ENCODE measurements at regions not wholly inside any gene's neighbourhood (a gene's known extent, or its start where the extent isn't known, plus 50 kb on each side); places are given as distances from the start of the nearest gene placed in this dataset.
A peak's percentile ranks its signal among the peaks of the same experiment; 100 is the strongest.
"Not testable (repeated sequence)": the region's sequence is repeated elsewhere in the genome, so short reads cannot be mapped to it uniquely, and the experiment has no call there.

GRCh38 chr12:71311611-71312010 is 128.0 kb upstream of the LGR5 start:
- H3K4me1 ChIP-seq (replicated peaks in 1 of 2; ENCODE audit: control insufficient read depth in 2 of 2, insufficient read depth in 2 of 2, low read length in 2 of 2); H2AFZ ChIP-seq (ENCODE audit: low read depth, low read length); H4K20me1 ChIP-seq (replicated peaks; ENCODE audit: control insufficient read depth, insufficient read depth, low read length); FAIRE-seq; H3K4me3 ChIP-seq; POLR2A ChIA-PET; H3K4me2 ChIP-seq (ENCODE audit: insufficient read depth, low read length); H3K9me1 ChIP-seq (ENCODE audit: control insufficient read depth, insufficient read depth, low read length); intact Hi-C loops (cut with micrococcal nuclease); CTCF ChIA-PET (ENCODE audit: low intra/inter-chr PET ratio); H3K27ac ChIP-seq (ENCODE audit: extremely low read depth, low read depth, low read length); H3K36me3 ChIP-seq (ENCODE audit: control insufficient read depth, insufficient read depth, low read length); H3K9ac ChIP-seq (ENCODE audit: insufficient read depth in 1 of 2, low read depth in 2 of 2, low read length in 2 of 2); in situ Hi-C loops (cut with MboI); DNase-seq (ENCODE audit: extremely low read depth in 1 of 4, low spot score in 3 of 4); H3K79me2 ChIP-seq (ENCODE audit: control insufficient read depth, insufficient read depth, low read length); H3K9me3 ChIP-seq (replicated peaks; ENCODE audit: control insufficient read depth, insufficient read depth, low read depth, low read length); BruUV-seq (replicated peaks); ATAC-seq; H3K27me3 ChIP-seq (ENCODE audit: control insufficient read depth in 2 of 2, insufficient read depth in 2 of 2, low read length in 2 of 2): not testable (repeated sequence)
- TF ChIP-seq ZNF146 (CRISPR knock-in tag; IDR thresholded peaks at IDR 0.05; ENCODE audit: unreplicated experiment) (peak; percentile 72), BCOR (IDR thresholded peaks at IDR 0.05) (peak; percentile 50; the same call in 1 of the 2 replicates), RBM25 (IDR thresholded peaks at IDR 0.05; ENCODE audit: low read depth, low read length, severe bottlenecking) (peak; percentile 17), KDM1A (IDR thresholded peaks at IDR 0.05) (0 out of 4 replicates have a peak, but pooled peaks of 1 of the 2 experiments have one; percentile 13)
- 53% methylated on average over 3 of the region's 4 CpGs for WGBS (ENCODE audit: insufficient coverage, low coverage, missing lambda C conversion rate)

- TF ChIP-seq MAFG (tag; conservative IDR thresholded peaks at IDR 0.05) (0 out of 2 replicates have a peak, but pooled peaks have one; percentile 12), HDAC1 (IDR thresholded peaks at IDR 0.05) (no peak), STAT5A (IDR thresholded peaks at IDR 0.05; ENCODE audit: borderline replicate concordance, low read length) (no peak), C11orf30 (IDR thresholded peaks at IDR 0.05; ENCODE audit: low read depth) (peak; percentile 54; the same call in 1 of the 2 replicates), ZNF316 (IDR thresholded peaks at IDR 0.05) (peak; percentile 59), EHMT2 (IDR thresholded peaks at IDR 0.05) (no peak), RFX7 (CRISPR knock-in tag; IDR thresholded peaks at IDR 0.05) (no peak)
- CTCF ChIA-PET (ENCODE audit: low intra/inter-chr PET ratio): no interaction called here
- no peak for ATAC-seq
- POLR2A ChIA-PET: no interaction called here
- no peak overlapping the region for H3K4me2 ChIP-seq (ENCODE audit: insufficient read depth, low read length)
- intact Hi-C loops (cut with micrococcal nuclease): no loop called here
- no peaks in the 10 kb centered on the region for H4K20me1 ChIP-seq (replicated peaks; ENCODE audit: control insufficient read depth, insufficient read depth, low read length)
- in situ Hi-C loops (cut with MboI): no loop called here
- FAIRE-seq: no peak
- no peak overlapping the region for H2AFZ ChIP-seq (ENCODE audit: low read depth, low read length)
- no peaks in the 10 kb centered on the region for H3K27me3 ChIP-seq (ENCODE audit: control insufficient read depth in 2 of 2, insufficient read depth in 2 of 2, low read length in 2 of 2)
- no peak for DNase-seq (ENCODE audit: extremely low read depth in 1 of 4, low spot score in 3 of 4)
- H3K9me3 ChIP-seq (replicated peaks; ENCODE audit: control insufficient read depth, insufficient read depth, low read depth, low read length): no peaks in the 10 kb centered on the region; the same call in 1 of the 2 replicates
- no peak overlapping the region for H3K27ac ChIP-seq (ENCODE audit: extremely low read depth, low read depth, low read length)
- no TSS peak for BruUV-seq (replicated peaks)
- H3K79me2 ChIP-seq (ENCODE audit: control insufficient read depth, insufficient read depth, low read length): no peaks in the 10 kb centered on the region
- H3K9ac ChIP-seq (ENCODE audit: insufficient read depth in 1 of 2, low read depth in 2 of 2, low read length in 2 of 2): no peak overlapping the region
- no peaks in the 10 kb centered on the region for H3K36me3 ChIP-seq (ENCODE audit: control insufficient read depth, insufficient read depth, low read length)
- H3K4me1 ChIP-seq (replicated peaks in 1 of 2; ENCODE audit: control insufficient read depth in 2 of 2, insufficient read depth in 2 of 2, low read length in 2 of 2): peaks cover 0 to 4% of the 10 kb centered on the region in 2 experiments; a peak in 3 of 5 replicates
- no peak overlapping the region for H3K4me3 ChIP-seq
- H3K9me1 ChIP-seq (ENCODE audit: control insufficient read depth, insufficient read depth, low read length): no peaks in the 10 kb centered on the region
- WGBS (ENCODE audit: insufficient coverage, low coverage, missing lambda C conversion rate): 50% methylated on average over 1 of the region's 1 CpG
These were observed 132.8 kb upstream of the LGR5 start for GRCh38 chr12:71306808-71307207.
